Left ventricle myocardium inferior (tissue), 1 donor: ENCODE measurements at regions not wholly inside any gene's neighbourhood (a gene's known extent, or its start where the extent isn't known, plus 50 kb on each side); places are given as distances from the start of the nearest gene placed in this dataset.
"Not testable (repeated sequence)": the region's sequence is repeated elsewhere in the genome, so short reads cannot be mapped to it uniquely, and the experiment has no call there.

Source experiments
- DNase-seq: peaks from one replicate; pipeline ENCODE4 v3.0.0-alpha.2; 2020
- H3K27ac ChIP-seq: fragments of 200-600 bp; replicated peaks from 2 replicates; pipeline ENCODE4 v1.8.0; 2021
- H3K27me3 ChIP-seq: fragments of 200-600 bp; 2 replicates; pipeline ENCODE4 v1.8.0; 2021; ENCODE audit warnings: low read depth
- H3K36me3 ChIP-seq: fragments of 200-600 bp; 2 replicates; pipeline ENCODE4 v1.8.0; 2021
- H3K4me1 ChIP-seq: fragments of 200-600 bp; 2 replicates; pipeline ENCODE4 v1.8.0; 2021
- H3K4me3 ChIP-seq: fragments of 200-600 bp; 2 replicates; pipeline ENCODE4 v1.8.0; 2021; ENCODE audit warnings: mild to moderate bottlenecking, moderate library complexity
- H3K9me3 ChIP-seq: fragments of 200-600 bp; replicated peaks from 2 replicates; pipeline ENCODE4 v1.8.0; 2021
- intact Hi-C: fragments of 100-400 bp; cut with micrococcal nuclease; formaldehyde crosslinking; loops from one replicate; pipeline ENCODE4 v1.11.0; 2022
- TF ChIP-seq, protein P1 (sequence below): fragments of 200-600 bp; IDR thresholded peaks from 2 replicates; pipeline ENCODE4 v1.8.0; 2021; ENCODE audit warnings: antibody characterized with exemption, mild to moderate bottlenecking, borderline replicate concordance
- donor health status: DM: no; HTN: yes; CAD: no; lungs with severe emphysema.

DNA sequence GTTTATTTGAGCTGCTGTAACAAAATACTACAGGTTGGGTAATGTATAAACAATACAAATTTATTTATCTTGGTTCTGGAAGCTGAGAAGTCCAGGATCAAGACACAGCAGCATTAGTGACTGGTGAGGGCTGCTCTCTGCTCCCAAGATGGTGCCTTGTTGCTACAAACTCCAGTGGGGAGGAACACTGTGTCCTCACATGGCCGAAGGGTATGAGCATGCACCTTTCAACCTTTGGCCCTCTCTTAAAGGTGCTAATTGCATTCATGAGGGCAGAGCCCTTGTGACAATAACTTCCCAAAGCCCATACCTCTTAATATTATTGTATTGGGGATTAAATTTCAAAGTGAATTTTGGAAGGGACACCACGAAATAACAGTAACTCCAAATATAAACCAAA, 55.3 kb upstream of the ATP1B1 start:
- no peaks in the 10 kb centered on the region for H3K36me3 ChIP-seq
- H3K4me3 ChIP-seq: no peak overlapping the region
- intact Hi-C loops: no loop called here
- TF ChIP-seq, protein P1, sequence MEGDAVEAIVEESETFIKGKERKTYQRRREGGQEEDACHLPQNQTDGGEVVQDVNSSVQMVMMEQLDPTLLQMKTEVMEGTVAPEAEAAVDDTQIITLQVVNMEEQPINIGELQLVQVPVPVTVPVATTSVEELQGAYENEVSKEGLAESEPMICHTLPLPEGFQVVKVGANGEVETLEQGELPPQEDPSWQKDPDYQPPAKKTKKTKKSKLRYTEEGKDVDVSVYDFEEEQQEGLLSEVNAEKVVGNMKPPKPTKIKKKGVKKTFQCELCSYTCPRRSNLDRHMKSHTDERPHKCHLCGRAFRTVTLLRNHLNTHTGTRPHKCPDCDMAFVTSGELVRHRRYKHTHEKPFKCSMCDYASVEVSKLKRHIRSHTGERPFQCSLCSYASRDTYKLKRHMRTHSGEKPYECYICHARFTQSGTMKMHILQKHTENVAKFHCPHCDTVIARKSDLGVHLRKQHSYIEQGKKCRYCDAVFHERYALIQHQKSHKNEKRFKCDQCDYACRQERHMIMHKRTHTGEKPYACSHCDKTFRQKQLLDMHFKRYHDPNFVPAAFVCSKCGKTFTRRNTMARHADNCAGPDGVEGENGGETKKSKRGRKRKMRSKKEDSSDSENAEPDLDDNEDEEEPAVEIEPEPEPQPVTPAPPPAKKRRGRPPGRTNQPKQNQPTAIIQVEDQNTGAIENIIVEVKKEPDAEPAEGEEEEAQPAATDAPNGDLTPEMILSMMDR: no peak
- DNase-seq: no peak
- no peaks in the 10 kb centered on the region for H3K4me1 ChIP-seq
- no peak overlapping the region for H3K27ac ChIP-seq
- no peaks in the 10 kb centered on the region for H3K9me3 ChIP-seq
- no peaks in the 10 kb centered on the region for H3K27me3 ChIP-seq

DNA sequence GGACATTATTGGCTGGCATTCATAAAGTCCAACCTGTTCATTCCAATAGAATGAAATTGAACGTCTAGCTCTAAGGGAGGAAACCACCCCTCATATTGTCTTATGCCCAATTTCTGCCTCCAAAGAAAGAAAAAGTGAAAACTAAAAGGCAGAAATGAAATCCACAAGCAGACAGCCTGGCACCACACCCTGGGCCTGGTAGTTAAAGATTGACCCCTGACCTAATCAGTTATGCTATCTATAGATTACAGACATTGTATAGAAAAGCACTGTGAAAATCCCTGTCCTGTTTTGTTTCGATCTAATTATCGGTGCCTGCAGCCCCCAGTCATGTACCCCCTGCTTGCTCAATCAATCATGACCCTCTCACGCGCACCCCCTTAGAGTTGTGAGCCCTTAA, 54.3 kb upstream of the ATP1B1 start:
- intact Hi-C loops, H3K27ac ChIP-seq, DNase-seq, H3K4me3 ChIP-seq, H3K36me3 ChIP-seq, H3K4me1 ChIP-seq, H3K27me3 ChIP-seq, H3K9me3 ChIP-seq: not testable (repeated sequence)

DNA sequence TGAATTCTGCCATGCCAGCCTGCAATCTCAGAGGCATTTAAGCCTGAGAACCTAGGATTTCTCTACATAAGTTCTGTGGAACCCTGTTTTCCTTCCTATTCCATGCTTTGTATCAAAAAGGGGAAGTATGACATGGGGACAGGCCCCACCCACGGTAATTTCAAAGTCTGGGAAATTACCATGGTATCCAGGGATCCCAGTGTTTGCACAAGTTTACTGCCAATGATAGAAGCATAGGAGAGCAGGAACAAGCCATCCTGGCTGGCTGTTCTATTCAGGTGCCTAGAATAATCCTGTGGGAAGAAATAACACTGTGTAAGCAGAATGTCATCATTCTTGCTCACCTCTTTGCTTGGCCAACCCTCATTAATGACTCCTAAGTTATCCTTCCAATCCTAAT, 53.8 kb upstream of the ATP1B1 start:
- Histone ChIP-seq H3K27me3 (no peaks in the 10 kb centered on the region), H3K9me3 (no peaks in the 10 kb centered on the region), H3K4me1 (no peaks in the 10 kb centered on the region), H3K4me3 (no peak overlapping the region), H3K36me3 (no peaks in the 10 kb centered on the region), H3K27ac (no peak overlapping the region)
- intact Hi-C loops: no loop called here
- TF ChIP-seq, protein P1: no peak
- DNase-seq: no peak

DNA sequence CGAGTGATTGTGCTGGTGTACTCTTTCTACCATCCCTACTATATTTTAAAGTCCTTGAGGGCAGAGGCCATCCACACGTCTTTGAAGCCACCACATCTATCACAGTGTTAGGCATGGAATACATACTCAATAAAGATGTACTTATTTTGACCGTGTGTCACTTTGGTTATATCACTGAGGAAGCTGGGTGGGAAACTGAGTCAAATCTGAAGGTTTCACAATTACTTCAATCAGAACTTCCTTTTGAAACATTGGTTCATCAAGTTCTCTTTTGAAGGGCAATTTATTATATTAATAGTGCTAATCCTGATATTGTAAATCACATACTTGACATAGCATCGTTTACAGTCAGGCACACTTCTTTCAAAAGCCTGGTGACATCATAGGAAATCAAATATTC, 53.3 kb upstream of the ATP1B1 start:
- Histone ChIP-seq H3K4me3 (no peak overlapping the region), H3K27me3 (no peaks in the 10 kb centered on the region), H3K27ac (no peak overlapping the region), H3K36me3 (no peaks in the 10 kb centered on the region), H3K9me3 (no peaks in the 10 kb centered on the region), H3K4me1 (no peaks in the 10 kb centered on the region)
- TF ChIP-seq, protein P1: no peak
- intact Hi-C loops: no loop called here
- DNase-seq: no peak
